ENCODE measurements at regions not wholly inside any gene's neighbourhood (a gene's known extent, or its start where the extent isn't known, plus 50 kb on each side); places are given as distances from the start of the nearest gene placed in this dataset.

DNA sequence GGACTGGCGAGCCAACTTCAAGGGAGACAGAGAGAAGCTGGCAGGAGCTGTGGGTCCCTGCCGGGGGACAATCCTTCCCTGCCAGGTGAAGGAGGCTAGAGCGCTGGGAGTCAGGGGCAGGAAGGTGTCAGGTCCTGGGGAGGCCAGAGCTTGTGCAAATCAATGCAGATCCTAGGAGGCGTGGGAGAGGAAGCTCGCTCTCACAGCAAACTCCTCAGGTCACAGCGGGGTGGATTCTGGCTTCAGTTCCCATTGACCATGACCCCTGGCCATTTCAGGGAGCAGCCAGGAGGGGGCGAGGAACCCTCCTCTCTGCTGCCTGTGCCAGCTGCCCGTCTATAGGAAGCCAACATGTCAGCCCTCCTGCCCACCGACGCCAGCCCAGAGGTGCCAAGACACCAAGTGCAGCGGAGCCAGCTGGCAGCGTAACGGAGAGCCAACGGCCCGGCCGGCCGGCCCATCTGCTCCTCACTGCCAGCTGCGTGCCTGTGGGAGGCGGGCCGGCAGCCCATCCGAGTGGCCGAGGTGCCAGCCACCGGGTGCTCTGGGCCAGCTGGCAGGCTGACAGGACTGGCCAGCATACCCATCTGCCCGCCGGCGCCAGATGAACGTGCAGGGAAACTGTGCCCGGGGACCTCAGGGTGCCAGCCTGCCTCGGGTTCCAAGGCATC is 374.8 kb downstream of the MIAT start:
- Histone ChIP-seq H3K9me3 (ENCODE audit: control insufficient read depth in 2 of 3, low read length in 3 of 3) (peaks cover 0 to 4% (median 0%) of the 10 kb centered on the region in 3 experiments), H3K27me3 (ENCODE audit: control insufficient read depth in 2 of 2, insufficient read depth in 2 of 2, low read length in 2 of 2) (no peaks in the 10 kb centered on the region), H3K27ac (ENCODE audit: low read depth, low read length) (no peak overlapping the region), H3K36me3 (ENCODE audit: control insufficient read depth in 2 of 3, insufficient read depth in 3 of 3, low read length in 3 of 3) (no peaks in the 10 kb centered on the region), H3K4me3 (ENCODE audit: low read length) (no peak overlapping the region), H3K4me1 (ENCODE audit: control insufficient read depth in 2 of 2, insufficient read depth in 2 of 2, low read length in 2 of 2) (no peaks in the 10 kb centered on the region)
- peaks cover 0 to 44% (median 27%) of the 10 kb centered on the region in 5 donors for H3K27me3 Mint-ChIP-seq
- ATAC-seq, result no peak
- peaks cover 0 to 19% (median 4%) of the 10 kb centered on the region in 11 donors for H3K9me3 Mint-ChIP-seq
- ChIA-PET POLR2A (no interaction called here), CTCF (no interaction called here)
- peaks cover 0 to 6% (median 0%) of the 10 kb centered on the region in 5 donors for H3K36me3 Mint-ChIP-seq
- intact Hi-C loops (cut with micrococcal nuclease), result no loop called here
- no peak for DNase-seq
- H3K4me1 Mint-ChIP-seq, result no peaks in the 10 kb centered on the region
- H3K27ac Mint-ChIP-seq, result no peak overlapping the region
- H3K4me3 Mint-ChIP-seq, result no peak overlapping the region

DNA sequence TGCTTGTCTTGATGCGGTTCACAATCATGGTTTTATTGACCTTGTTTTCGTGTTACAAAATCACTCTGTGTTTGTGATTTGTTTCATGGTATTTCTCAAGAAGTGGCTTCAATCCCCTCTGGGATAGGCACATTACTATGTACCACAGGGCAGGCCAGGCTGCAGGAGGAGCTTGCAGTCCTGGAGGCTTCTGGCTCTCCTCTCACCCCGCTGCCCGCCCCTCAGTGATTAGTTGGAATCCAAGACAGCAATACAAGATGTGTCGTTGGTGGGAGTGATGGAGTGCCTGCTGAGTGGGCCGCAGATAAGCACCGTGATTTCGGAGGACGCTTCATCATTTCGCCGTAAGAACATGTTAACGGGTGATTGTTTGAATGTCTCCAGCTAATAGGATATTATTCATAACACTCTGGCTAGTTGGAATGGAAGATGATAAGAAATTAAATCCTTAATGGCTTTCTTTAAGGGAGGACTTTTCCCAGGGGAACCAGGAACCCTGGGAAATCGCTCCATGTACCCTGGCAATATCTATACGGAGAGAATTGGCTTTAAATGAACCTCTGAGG is 384.4 kb downstream of the MIAT start:
- Histone ChIP-seq H3K27me3 (ENCODE audit: control insufficient read depth in 2 of 2, insufficient read depth in 2 of 2, low read length in 2 of 2) (no peaks in the 10 kb centered on the region), H3K27ac (ENCODE audit: low read depth, low read length) (no peak overlapping the region), H3K4me3 (ENCODE audit: low read length) (no peak overlapping the region), H3K9me3 (ENCODE audit: control insufficient read depth in 2 of 3, low read length in 3 of 3) (no peaks in the 10 kb centered on the region), H3K4me1 (ENCODE audit: control insufficient read depth in 2 of 2, insufficient read depth in 2 of 2, low read length in 2 of 2) (no peaks in the 10 kb centered on the region), H3K36me3 (ENCODE audit: control insufficient read depth in 2 of 3, insufficient read depth in 3 of 3, low read length in 3 of 3) (no peaks in the 10 kb centered on the region)
- Mint-ChIP-seq H3K9me3 (peaks cover 0 to 9% (median 4%) of the 10 kb centered on the region in 11 donors), H3K36me3 (peaks cover 0 to 9% (median 0%) of the 10 kb centered on the region in 5 donors), H3K27me3 (peaks cover 0 to 32% (median 20%) of the 10 kb centered on the region in 5 donors), H3K27ac (no peak overlapping the region), H3K4me3 (no peak overlapping the region), H3K4me1 (no peaks in the 10 kb centered on the region)
- ChIA-PET CTCF (no interaction called here), POLR2A (no interaction called here)
- DNase-seq (no peak), ATAC-seq (no peak)
- intact Hi-C loops (cut with micrococcal nuclease), result no loop called here

DNA sequence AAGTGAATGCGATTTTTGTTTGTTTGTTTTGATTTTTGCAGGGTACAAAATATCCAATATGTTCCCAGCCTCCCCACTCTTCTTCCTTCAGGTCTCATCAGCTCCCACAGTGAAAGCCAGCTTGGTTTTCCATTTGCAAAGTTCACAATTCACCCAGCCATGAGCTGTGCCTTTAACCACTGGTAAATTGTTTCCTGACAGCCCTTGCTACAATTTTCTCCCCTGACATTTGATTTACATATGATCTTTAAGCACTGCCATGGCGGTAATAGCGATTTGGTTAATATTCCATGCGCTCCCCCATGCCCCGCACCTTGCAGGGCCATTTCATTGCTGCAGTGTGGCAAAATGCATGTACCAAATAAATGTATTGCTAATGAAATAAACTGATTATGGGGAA is 385.9 kb downstream of the MIAT start:
- Histone ChIP-seq H3K9me3 (ENCODE audit: control insufficient read depth in 2 of 3, low read length in 3 of 3) (no peaks in the 10 kb centered on the region), H3K36me3 (ENCODE audit: control insufficient read depth in 2 of 3, insufficient read depth in 3 of 3, low read length in 3 of 3) (no peaks in the 10 kb centered on the region), H3K27me3 (ENCODE audit: control insufficient read depth in 2 of 2, insufficient read depth in 2 of 2, low read length in 2 of 2) (no peaks in the 10 kb centered on the region), H3K27ac (ENCODE audit: low read depth, low read length) (no peak overlapping the region), H3K4me3 (ENCODE audit: low read length) (no peak overlapping the region), H3K4me1 (ENCODE audit: control insufficient read depth in 2 of 2, insufficient read depth in 2 of 2, low read length in 2 of 2) (no peaks in the 10 kb centered on the region)
- peaks cover 0 to 6% (median 4%) of the 10 kb centered on the region in 11 donors for H3K9me3 Mint-ChIP-seq
- CTCF ChIA-PET, result no interaction called here
- ATAC-seq (no peak), DNase-seq (no peak)
- H3K27me3 Mint-ChIP-seq, result peaks cover 0 to 26% (median 18%) of the 10 kb centered on the region in 5 donors
- no peaks in the 10 kb centered on the region for H3K4me1 Mint-ChIP-seq
- POLR2A ChIA-PET, result no interaction called here
- H3K4me3 Mint-ChIP-seq, result no peak overlapping the region
- intact Hi-C loops (cut with micrococcal nuclease), result no loop called here
- H3K36me3 Mint-ChIP-seq, result peaks cover 0 to 4% (median 0%) of the 10 kb centered on the region in 5 donors
- no peak overlapping the region for H3K27ac Mint-ChIP-seq

DNA sequence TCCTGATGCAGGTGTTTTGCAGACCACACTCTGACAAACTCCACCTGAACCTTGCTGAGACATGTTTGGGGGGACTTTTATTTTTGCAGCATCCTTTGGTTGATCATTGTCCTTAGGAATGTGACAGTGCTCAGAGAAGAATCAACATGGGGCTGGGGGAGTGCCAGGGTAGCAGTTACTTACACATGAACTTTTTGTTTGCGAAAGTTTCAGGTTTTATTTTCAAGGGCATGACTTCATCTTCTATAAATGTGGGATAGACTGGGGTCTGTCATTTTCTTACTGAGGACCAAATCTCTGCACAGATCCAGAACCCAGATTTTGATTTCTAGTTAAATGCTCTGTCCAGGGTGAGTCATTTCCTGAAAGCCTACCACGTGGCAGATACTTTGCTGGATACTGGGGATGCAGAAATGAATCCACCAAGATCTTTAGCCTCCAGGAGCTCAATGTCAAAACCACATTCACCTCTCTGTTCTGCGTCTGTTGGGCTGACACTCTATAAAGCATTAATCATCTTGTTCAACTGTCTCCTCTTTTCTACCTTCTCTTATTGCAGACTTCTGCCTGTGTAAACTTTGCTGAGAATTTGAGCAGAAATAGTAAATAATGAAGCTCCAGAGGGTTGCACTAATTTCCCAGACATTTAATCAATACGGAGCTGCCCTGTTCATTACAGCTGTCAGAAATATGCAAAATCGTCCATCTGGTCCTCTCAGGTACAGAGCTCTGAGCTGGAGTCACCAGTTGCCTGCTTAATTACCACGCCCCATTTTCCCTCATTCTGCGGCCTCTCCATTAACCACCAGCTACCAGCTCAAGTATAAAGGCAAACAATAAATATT is 387.9 kb downstream of the MIAT start:
- H3K4me1 Mint-ChIP-seq, result no peaks in the 10 kb centered on the region
- POLR2A ChIA-PET, result no interaction called here
- no peaks in the 10 kb centered on the region for H3K9me3 ChIP-seq (ENCODE audit: control insufficient read depth in 2 of 3, low read length in 3 of 3)
- CTCF ChIA-PET, result no interaction called here
- no peaks in the 10 kb centered on the region for H3K36me3 Mint-ChIP-seq
- DNase-seq (no peak), ATAC-seq (no peak)
- no peaks in the 10 kb centered on the region for H3K4me1 ChIP-seq (ENCODE audit: control insufficient read depth in 2 of 2, insufficient read depth in 2 of 2, low read length in 2 of 2)
- H3K4me3 Mint-ChIP-seq, result no peak overlapping the region
- no peak overlapping the region for H3K27ac ChIP-seq (ENCODE audit: low read depth, low read length)
- H3K36me3 ChIP-seq (ENCODE audit: control insufficient read depth in 2 of 3, insufficient read depth in 3 of 3, low read length in 3 of 3), result no peaks in the 10 kb centered on the region
- H3K27me3 ChIP-seq (ENCODE audit: control insufficient read depth in 2 of 2, insufficient read depth in 2 of 2, low read length in 2 of 2), result no peaks in the 10 kb centered on the region
- H3K27ac Mint-ChIP-seq, result no peak overlapping the region
- H3K9me3 Mint-ChIP-seq, result peaks cover 0 to 6% (median 0%) of the 10 kb centered on the region in 11 donors
- intact Hi-C loops (cut with micrococcal nuclease), result no loop called here
- no peak overlapping the region for H3K4me3 ChIP-seq (ENCODE audit: low read length)
- H3K27me3 Mint-ChIP-seq, result peaks cover 0 to 24% (median 16%) of the 10 kb centered on the region in 5 donors

DNA sequence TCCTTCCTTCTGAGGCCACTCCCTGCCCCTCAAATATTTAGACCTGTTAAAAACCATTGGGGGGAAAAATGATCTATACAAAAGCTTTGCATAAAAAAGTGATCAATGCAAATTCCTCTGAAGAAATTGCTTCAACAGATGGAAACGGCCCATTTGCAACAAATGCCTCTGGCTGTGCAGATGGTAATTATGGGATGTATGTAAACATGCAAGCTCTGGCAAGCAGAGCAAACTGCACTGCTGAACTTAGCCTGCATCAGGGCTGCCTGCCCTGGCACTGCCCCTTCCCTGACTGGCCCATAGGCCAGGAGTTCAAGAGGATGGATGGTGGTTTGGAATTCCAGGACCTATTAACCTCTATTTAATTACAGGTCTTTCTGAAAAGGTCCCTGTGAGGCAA is 388.7 kb downstream of the MIAT start:
- ATAC-seq, result no peak
- H3K36me3 ChIP-seq (ENCODE audit: control insufficient read depth in 2 of 3, insufficient read depth in 3 of 3, low read length in 3 of 3), result no peaks in the 10 kb centered on the region
- H3K27me3 Mint-ChIP-seq, result peaks cover 0 to 27% (median 13%) of the 10 kb centered on the region in 5 donors

DNA sequence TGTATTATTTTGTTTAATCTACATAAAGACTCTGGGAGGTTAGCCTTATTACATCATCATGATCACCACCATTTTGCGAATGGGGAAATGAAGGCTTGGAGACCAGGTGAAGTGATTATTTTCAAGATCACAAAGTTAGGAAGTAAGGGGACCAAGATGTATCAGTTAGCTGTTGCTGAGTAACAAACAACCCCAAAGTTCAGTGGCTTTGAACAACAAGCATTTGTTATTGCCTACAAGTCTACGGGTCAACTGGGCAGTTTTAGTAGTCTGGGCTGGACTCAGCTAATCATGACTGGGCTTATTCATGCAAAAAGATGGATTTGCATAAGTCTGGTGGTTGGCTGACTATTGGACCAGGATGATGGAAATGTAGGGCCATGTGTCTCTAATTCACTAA is 389.2 kb downstream of the MIAT start:
- Mint-ChIP-seq H3K9me3 (peaks cover 0 to 6% (median 0%) of the 10 kb centered on the region in 11 donors), H3K4me3 (no peak overlapping the region), H3K27ac (no peak overlapping the region), H3K36me3 (no peaks in the 10 kb centered on the region), H3K4me1 (no peaks in the 10 kb centered on the region), H3K27me3 (peaks cover 0 to 27% (median 12%) of the 10 kb centered on the region in 5 donors)
- no peak overlapping the region for H3K27ac ChIP-seq (ENCODE audit: low read depth, low read length)
- intact Hi-C loops (cut with micrococcal nuclease), result no loop called here
- ChIA-PET CTCF (no interaction called here), POLR2A (no interaction called here)
- H3K4me1 ChIP-seq (ENCODE audit: control insufficient read depth in 2 of 2, insufficient read depth in 2 of 2, low read length in 2 of 2), result no peaks in the 10 kb centered on the region
- no peaks in the 10 kb centered on the region for H3K36me3 ChIP-seq (ENCODE audit: control insufficient read depth in 2 of 3, insufficient read depth in 3 of 3, low read length in 3 of 3)
- H3K4me3 ChIP-seq (ENCODE audit: low read length), result no peak overlapping the region
- no peaks in the 10 kb centered on the region for H3K27me3 ChIP-seq (ENCODE audit: control insufficient read depth in 2 of 2, insufficient read depth in 2 of 2, low read length in 2 of 2)
- ATAC-seq, result no peak
- no peaks in the 10 kb centered on the region for H3K9me3 ChIP-seq (ENCODE audit: control insufficient read depth in 2 of 3, low read length in 3 of 3)
- DNase-seq, result no peak

More for the DNA sequence above, 388.7 kb downstream of the MIAT start:
- H3K27me3 ChIP-seq (ENCODE audit: control insufficient read depth in 2 of 2, insufficient read depth in 2 of 2, low read length in 2 of 2), result no peaks in the 10 kb centered on the region
- ChIA-PET CTCF (no interaction called here), POLR2A (no interaction called here)
- no peak overlapping the region for H3K4me3 Mint-ChIP-seq
- H3K27ac ChIP-seq (ENCODE audit: low read depth, low read length), result no peak overlapping the region
- no peaks in the 10 kb centered on the region for H3K36me3 Mint-ChIP-seq
- H3K9me3 Mint-ChIP-seq, result peaks cover 0 to 6% (median 0%) of the 10 kb centered on the region in 11 donors
- no peak for DNase-seq
- intact Hi-C loops (cut with micrococcal nuclease), result no loop called here
- H3K27ac Mint-ChIP-seq, result no peak overlapping the region
- no peaks in the 10 kb centered on the region for H3K4me1 ChIP-seq (ENCODE audit: control insufficient read depth in 2 of 2, insufficient read depth in 2 of 2, low read length in 2 of 2)
- H3K4me1 Mint-ChIP-seq, result no peaks in the 10 kb centered on the region
- no peaks in the 10 kb centered on the region for H3K9me3 ChIP-seq (ENCODE audit: control insufficient read depth in 2 of 3, low read length in 3 of 3)
- no peak overlapping the region for H3K4me3 ChIP-seq (ENCODE audit: low read length)

All from naive thymus-derived CD4-positive, alpha-beta T cell (primary cell).